ENCODE measurements at regions not wholly inside any gene's neighbourhood (a gene's known extent, or its start where the extent isn't known, plus 50 kb on each side); places are given as distances from the start of the nearest gene placed in this dataset.
"Not testable (repeated sequence)": the region's sequence is repeated elsewhere in the genome, so short reads cannot be mapped to it uniquely, and the experiment has no call there.

DNA sequence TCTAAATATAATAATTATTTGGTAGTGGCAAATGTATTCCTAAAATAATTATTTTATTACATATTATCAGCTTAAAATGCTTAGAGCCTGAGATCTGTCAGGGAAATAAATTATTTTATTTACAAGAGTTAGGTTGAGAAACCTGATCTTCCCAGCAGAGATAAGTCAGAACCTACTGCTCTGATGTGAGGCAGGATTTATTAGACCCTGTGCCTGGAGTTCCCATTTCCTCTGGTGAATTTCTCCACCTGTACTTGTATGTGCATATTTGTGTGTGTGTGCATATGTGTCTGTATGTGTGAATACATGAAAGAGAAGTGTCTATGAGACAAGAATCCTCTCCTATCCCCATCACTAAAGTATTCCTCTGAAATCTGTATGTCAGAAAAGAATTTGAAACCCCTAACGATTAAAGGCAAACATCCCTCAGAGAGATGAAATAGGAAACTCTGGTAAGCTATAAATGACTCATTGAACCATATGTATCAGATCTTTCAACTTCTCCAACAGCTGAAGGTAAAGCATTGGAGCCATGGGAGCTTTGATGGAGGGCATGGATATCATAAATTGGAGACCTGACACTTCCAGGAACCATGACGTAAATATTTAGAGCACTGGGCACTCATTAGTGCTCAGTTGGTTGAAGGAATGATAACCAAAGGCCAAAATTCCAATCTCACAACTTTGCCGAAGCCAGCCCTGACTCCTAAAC, 190.9 kb downstream of the XPNPEP1 start:
- DNase-seq (ENCODE audit: low read depth in 4 of 4, low spot score in 2 of 4), result no peak

DNA sequence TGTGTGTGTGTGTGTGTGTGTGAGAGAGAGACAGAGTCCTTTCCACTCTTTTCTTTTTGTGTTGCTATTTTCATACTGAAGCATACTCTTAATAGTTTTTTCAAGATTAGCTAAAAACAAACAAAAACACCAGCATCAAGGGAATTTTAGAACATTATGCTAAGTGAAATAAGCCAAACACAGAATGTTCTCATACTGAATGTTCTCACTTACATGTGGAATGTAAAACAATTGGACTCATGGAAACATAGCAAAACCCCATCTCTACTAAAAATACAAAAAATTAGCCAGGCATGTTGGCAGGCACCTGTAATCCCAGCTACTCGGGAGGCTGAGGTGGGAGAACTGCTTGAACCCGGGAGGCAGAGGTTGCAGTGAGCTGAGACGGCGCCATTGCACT, 193.4 kb downstream of the XPNPEP1 start:
- not testable (repeated sequence) for DNase-seq (ENCODE audit: low read depth in 4 of 4, low spot score in 2 of 4)

DNA sequence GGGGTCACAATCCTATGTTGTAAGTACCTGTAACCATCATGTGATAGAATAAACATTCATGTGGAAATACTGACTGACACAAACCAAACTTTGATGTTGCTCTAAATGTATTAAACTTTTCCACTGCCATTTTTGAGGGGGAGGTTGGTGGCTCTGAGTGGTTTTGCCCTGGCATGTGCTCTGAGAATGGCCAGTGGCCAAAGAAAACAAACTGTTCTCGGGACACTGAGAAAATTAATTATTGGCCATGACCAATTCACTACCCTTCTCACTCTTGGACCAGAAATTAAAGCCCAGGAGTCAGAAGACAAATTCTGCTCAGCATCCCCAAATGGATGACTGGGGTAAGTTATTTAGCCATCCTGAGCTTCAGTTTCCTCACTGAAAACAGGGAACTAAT, 195.9 kb downstream of the XPNPEP1 start:
- DNase-seq (ENCODE audit: low read depth in 4 of 4, low spot score in 2 of 4), result no peak

DNA sequence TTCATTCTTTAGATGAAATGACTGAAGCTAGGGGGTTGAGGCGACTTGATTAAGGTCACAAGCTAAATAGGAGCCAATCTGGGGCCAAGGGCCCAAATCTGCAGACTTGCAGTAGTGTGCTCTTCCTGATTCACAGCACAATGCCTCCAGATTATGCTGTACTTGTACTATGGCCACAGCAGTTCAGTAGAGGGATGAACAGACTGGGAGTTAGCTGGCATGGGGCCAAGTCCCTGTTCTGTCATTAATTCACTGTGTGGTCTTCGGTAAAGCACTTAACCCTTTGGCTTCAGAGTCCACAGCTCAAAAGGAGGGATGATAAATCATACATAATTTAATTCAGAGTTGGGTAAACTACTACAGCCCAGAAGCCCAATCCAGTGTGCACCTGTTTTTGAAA, 196.8 kb downstream of the XPNPEP1 start:
- DNase-seq (ENCODE audit: low read depth in 4 of 4, low spot score in 2 of 4), result peak in 1 of 4 donors; percentile 33

- no peak for DNase-seq (ENCODE audit: low read depth in 4 of 4, low spot score in 2 of 4)
These were observed 200.0 kb downstream of the XPNPEP1 start for GRCh38 chr10:109723305-109723704.

DNA sequence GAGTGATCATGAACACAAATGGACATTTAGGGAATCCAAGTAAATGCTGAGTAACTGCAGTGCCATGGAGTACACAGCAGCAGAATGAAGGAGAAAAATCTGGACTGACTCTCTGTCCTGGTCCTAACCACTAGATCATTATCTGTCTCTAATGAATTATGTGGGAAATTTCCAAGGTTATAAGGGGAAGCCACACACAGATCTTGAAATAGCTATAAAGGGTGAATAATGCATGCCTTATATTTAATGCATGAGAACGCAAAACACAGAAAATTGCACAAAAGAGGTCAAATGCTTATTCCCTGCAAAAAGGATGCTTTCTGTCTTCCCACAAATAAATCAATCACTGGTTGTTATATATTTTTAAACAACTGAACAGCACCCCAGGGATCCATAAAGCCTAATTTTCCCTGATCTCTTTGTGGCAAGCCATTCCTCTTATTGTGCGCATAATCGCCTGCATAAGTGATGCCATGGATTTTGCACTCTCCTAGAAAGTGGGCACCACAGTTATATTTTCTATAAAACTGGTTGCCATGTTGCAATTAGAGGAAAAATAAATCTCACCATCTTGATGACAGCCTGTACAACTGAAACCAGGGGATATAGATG, 201.8 kb downstream of the XPNPEP1 start:
- DNase-seq (ENCODE audit: low read depth in 4 of 4, low spot score in 2 of 4), result no peak

GRCh38 chr10:109706026-109706560, 217.2 kb downstream of the XPNPEP1 start:
- no peak for DNase-seq (ENCODE audit: low read depth in 4 of 4, low spot score in 2 of 4)

DNA sequence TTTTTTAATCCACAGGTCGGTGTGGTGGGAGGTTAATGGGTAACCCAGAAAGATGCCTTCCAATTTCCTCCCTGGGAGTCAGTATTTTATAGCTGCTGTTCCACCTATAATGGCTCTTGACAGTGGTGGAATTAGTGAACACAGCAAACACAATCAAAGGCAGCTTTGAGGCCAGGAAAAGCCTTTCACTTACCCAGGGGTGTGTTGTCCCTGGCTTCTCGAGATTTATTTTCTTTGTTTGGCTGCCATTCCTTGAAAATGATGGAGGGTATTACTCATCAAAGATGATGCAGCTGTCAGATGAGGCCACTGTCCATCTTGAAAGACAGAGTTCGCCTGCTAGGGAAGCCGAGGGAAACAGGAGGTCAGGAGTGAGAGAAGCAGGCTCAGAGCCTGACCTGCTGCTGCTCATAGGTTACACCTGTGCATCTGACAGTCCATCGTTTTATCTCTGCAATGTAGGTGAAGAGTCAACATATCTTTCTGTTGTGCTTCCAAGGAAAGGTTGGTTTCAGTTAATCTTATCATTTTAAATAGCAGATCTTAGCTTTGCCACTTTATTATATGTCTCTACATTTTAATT, 221.6 kb downstream of the XPNPEP1 start:
- no peak for DNase-seq (ENCODE audit: low read depth in 4 of 4, low spot score in 2 of 4)

DNA sequence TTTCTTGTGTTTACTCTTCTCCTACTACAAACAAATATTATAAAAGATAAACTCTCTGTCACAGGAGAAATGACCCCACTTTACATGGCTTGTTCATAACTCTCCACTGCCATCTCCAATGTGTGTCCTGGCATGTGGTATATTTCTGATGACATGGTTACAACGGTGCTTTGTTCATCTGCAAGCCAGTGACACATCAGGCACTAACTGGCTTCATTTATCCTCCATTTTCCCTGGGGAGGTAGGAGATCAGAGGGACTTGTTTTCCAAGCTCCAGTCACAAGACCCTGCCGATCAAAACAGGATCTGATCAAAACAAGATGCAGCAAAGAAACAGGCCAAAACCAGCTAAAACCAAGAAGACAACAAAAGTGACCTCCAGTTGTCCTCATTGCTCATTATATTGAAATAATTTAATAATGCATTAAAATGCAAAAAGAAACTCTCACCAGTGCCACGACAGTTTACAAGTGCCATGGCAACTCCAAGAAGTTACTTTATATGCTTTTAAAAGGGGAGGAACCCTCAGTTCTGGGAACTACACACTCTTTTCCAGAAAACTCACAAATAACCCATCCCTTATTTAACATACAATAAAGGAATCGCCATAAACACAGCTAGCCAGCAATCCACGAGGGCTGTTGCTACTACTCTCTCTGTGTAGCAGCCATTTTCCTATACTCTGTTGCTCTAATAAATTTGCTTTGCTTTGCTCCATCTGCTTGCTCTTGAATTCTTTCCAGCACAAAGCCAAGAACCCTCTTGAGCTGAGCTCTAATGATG, 224.2 kb downstream of the XPNPEP1 start:
- DNase-seq (ENCODE audit: low read depth in 4 of 4, low spot score in 2 of 4), result no peak

DNA sequence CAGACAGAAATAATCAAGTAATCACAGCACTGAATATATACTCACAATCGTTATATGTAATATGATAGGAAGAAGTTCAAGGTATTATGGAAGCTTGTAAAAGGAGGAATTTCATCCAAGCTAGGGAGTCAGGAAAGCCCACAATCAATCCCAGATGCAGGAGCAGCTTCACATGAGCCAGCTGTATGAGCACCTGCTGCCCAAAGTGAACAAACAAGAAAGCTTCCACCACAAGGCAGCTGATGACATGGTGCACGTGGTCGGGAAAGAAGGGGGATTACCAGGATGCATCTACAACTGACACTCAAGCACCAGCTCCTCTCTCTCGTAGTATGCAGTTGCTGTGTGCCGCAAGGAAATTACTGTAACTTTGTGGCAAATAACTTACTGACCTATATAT, 225.2 kb downstream of the XPNPEP1 start:
- DNase-seq (ENCODE audit: low read depth in 4 of 4, low spot score in 2 of 4), result no peak

DNA sequence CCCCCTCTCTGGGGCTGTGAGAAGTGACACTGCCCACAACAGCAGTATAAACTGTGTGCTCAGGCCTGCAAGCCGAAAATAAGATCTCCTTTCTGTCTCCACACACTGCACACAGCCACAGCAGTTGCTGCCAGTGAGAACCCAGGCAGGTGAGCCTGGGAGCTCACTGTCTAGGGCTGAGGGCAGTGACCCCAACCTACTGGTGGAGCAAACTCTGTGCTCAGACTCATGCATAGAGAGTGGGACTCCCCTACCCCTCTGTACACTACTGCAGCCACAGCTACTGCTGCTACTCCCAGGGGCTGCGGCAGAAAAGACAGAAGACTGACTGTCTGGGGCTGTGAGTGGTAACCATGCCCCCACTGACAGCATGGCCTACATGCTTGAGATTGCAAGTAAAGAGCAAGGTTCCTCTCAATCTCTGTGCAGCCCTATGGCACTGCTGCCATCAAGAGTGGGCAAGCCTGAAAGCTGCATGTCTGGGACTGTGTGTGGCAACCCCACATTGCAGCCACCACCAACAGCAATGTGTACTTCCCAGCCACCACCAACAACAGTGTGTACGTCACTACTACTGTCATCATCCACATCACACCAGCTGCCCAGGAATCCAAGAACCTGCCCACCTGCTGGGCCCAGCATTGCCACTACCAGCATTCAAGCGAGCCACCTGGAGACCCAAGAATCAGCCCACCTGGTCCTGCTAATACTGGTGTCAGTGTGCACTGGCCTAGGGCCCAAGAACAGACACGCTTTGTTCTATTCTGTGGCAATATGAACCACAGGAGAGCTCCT, 226.1 kb downstream of the XPNPEP1 start:
- DNase-seq (ENCODE audit: low read depth in 4 of 4, low spot score in 2 of 4), result no peak

DNA sequence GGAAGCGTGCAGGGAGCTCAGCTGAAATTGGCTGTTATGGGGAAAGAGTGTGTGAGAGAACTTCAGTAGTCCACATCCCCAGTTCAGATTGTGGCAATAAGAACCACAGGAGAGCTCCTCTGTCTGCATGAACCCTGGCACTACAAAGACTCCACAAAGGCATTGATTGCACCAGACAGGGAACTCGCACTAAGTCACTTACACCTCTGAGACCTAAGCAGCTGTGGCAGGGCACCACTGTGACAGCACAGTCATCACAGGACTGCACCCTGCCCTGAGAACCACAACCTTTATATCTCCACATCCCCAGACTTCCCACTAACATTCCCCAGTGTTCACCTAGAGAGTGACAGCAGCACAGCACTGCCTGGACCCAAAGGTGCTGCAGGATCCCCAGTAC, 226.8 kb downstream of the XPNPEP1 start:
- no peak for DNase-seq (ENCODE audit: low read depth in 4 of 4, low spot score in 2 of 4)

GRCh38 chr10:109695988-109696387, 227.3 kb downstream of the XPNPEP1 start:
- DNase-seq (ENCODE audit: low read depth in 4 of 4, low spot score in 2 of 4), result no peak

DNA sequence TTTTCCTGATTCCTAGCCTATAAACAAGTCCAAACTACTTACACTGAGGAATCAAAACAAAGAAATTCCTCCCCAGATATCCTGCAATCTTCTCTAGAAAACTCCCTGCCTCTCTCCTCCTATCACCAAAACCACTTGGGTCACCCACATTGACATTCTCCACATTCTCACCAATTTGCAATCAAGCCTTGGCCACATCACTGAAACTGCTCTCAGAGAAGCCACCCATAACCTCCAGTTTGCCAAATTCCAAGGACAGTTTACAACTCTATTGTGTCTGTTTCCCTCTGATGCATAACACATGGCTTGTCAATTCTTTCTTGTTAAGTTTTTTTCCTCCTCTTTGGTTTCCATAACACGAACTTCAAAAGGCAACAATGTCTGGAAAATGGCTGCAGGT, 233.5 kb downstream of the XPNPEP1 start:
- DNase-seq (ENCODE audit: low read depth in 4 of 4, low spot score in 2 of 4), result no peak

- no peak for DNase-seq (ENCODE audit: low read depth in 4 of 4, low spot score in 2 of 4)
These were observed 243.8 kb downstream of the XPNPEP1 start for GRCh38 chr10:109679478-109679877.

DNA sequence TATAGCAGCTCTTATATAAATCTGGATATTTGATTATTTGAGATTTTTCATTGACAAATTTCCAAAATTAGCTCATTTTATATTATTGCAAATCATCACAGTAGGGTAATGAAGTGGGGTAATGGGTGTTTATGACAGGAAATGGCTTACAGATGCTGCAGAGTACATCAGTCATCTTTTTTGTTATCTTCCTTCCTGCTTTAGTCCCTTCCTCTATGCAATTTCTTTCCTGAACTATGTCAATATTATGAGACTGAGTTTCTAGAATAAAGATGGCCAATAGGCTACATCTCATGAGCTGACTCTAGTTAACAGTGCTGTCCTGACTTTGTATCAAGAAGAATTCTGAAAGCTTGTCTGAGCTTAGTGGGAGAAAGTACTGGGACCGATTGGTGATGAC, 244.5 kb downstream of the XPNPEP1 start:
- DNase-seq (ENCODE audit: low read depth in 4 of 4, low spot score in 2 of 4), result no peak

DNA sequence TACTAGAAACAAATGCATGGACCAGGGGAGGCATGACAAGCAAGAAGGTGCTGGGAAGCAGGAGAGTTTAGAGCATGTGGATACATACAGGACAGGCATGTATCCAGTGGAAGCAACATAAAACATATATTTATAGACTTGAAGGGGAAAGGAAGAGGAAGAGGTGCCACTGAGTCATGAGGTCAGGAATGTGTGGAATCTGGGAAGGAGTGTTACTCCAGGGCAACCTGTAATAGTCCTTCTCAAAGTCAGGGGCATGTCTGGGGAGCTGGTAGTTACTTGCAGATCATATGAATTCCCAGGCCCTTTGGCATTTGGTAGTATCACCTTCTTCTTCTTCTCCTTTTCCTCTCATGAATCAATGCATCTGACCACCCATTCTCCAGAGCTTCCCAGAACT, 246.6 kb downstream of the XPNPEP1 start:
- DNase-seq (ENCODE audit: low read depth in 4 of 4, low spot score in 2 of 4), result no peak

DNA sequence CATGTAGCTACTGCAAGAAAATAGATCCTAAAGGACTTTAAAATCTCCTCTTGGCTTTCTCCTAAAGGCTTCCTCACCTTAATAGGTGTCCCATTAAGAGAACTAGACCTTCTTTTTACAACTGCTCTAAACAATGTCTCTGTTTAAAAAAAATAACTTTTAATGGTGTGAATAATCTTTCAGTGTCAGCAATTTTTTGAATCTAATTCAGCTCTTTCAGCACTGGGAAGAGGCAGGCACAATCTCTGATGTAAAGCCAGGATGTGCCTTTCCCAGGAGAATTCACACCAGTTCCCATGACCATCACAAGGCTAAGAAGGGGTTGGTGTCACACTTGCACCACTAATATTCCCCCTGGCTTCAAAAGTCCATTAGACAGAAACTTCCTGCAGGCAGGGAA, 254.6 kb downstream of the XPNPEP1 start:
- DNase-seq (ENCODE audit: low read depth in 4 of 4, low spot score in 2 of 4), result no peak

DNA sequence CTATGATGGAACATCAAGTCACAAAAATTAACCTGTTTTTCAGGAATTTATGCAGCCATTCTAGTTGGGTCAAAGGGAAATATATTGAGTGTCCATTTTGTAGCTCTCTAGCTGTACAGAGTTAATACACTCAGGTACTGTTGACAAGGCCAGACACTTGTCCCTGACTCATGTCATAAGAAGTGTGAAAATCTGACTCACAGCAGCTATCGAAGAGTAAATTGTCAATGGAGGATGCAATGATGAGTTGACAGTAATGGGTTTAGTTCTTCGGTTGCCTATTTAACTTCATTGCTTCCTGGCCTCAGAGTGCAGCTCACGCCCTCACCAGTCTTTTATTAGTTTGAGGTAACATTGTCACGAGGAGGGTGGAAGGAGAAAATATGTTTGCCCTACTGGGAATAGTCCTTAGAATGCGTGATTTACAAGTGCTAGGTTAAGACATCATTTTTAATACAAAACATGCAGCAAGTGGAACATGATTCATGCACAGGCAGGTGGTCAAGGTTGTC, 255.1 kb downstream of the XPNPEP1 start:
- DNase-seq (ENCODE audit: low read depth in 4 of 4, low spot score in 2 of 4), result no peak

- no peak for DNase-seq (ENCODE audit: low read depth in 4 of 4, low spot score in 2 of 4)
These were observed 258.0 kb downstream of the XPNPEP1 start for GRCh38 chr10:109665321-109665720.

All from left renal cortex interstitium (tissue), 4 donors.